A673 (cell line): ENCODE measurements at regions not wholly inside any gene's neighbourhood (a gene's known extent, or its start where the extent isn't known, plus 50 kb on each side); places are given as distances from the start of the nearest gene placed in this dataset.

Experiments
- EZH2 ChIP-seq: fragments of 200-600 bp; sonication (generic); IDR thresholded peaks from 2 replicates; pipeline ENCODE4 v1.6.1; 2017; ENCODE audit warnings: borderline replicate concordance, low read depth, mild to moderate bottlenecking, mixed read lengths, antibody characterized with exemption, low read length; ENCODE audit not compliant: poor library complexity, severe bottlenecking
- TF ChIP-seq, protein P1 (sequence below): fragments of 300-800, 200-600 bp; sonication (generic); conservative IDR thresholded peaks from 2 replicates; pipeline ENCODE4 v1.5.1; 2017; ENCODE audit warnings: low read depth, mild to moderate bottlenecking, antibody characterized with exemption, low read length, moderate library complexity, mixed read lengths

DNA sequence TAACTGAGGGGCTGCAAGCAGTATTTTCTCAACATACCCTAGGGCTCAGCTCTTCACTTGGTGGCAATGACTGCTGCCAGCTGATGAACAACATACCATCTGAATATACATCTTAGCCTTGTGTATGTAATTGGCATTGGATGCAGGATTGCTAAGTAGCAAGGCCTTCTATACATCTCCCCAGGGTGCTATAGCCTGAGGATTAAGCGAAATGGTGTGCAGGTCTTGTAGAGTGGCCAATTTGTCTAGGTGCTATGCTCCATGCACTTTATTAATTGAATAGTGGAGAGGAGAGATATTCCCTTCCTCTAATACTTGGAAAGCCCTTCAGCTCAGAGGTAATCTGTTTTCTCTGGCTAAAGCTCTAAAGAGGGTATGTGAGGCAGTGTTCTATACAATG lies 71.9 kb downstream of the KIF2B start:
- TF ChIP-seq, protein P1, sequence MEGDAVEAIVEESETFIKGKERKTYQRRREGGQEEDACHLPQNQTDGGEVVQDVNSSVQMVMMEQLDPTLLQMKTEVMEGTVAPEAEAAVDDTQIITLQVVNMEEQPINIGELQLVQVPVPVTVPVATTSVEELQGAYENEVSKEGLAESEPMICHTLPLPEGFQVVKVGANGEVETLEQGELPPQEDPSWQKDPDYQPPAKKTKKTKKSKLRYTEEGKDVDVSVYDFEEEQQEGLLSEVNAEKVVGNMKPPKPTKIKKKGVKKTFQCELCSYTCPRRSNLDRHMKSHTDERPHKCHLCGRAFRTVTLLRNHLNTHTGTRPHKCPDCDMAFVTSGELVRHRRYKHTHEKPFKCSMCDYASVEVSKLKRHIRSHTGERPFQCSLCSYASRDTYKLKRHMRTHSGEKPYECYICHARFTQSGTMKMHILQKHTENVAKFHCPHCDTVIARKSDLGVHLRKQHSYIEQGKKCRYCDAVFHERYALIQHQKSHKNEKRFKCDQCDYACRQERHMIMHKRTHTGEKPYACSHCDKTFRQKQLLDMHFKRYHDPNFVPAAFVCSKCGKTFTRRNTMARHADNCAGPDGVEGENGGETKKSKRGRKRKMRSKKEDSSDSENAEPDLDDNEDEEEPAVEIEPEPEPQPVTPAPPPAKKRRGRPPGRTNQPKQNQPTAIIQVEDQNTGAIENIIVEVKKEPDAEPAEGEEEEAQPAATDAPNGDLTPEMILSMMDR, result no peak
- TF ChIP-seq EZH2, result no peak
